ENCODE measurements at regions not wholly inside any gene's neighbourhood (a gene's known extent, or its start where the extent isn't known, plus 50 kb on each side); places are given as distances from the start of the nearest gene placed in this dataset.

GRCh38 chr7:41383596-41383995, 319.3 kb downstream of the INHBA start:
- TF ChIP-seq JUND (IDR thresholded peaks at IDR 0.05; ENCODE audit: low read depth), result no peak
- DNase-seq (ENCODE audit: low read depth in 1 of 2, low spot score in 1 of 2), result no peak
- in situ Hi-C loops (cut with HindIII; ENCODE audit: low pct_unique_long_range_greater_than_20kb, low sequenced_read_pairs), result no loop called here

- no peak for TF ChIP-seq JUND (IDR thresholded peaks at IDR 0.05; ENCODE audit: low read depth)
These were observed 324.7 kb downstream of the INHBA start for GRCh38 chr7:41378156-41378555.

GRCh38 chr7:41375582-41375981, 327.3 kb downstream of the INHBA start:
- no peak for DNase-seq (ENCODE audit: low read depth in 1 of 2, low spot score in 1 of 2)
- no peak for TF ChIP-seq JUND (IDR thresholded peaks at IDR 0.05; ENCODE audit: low read depth)
- in situ Hi-C loops (cut with HindIII; ENCODE audit: low pct_unique_long_range_greater_than_20kb, low sequenced_read_pairs), result no loop called here

More at GRCh38 chr7:41378156-41378555, 324.7 kb downstream of the INHBA start:
- in situ Hi-C loops (cut with HindIII; ENCODE audit: low pct_unique_long_range_greater_than_20kb, low sequenced_read_pairs), result no loop called here
- no peak for DNase-seq (ENCODE audit: low read depth in 1 of 2, low spot score in 1 of 2)

GRCh38 chr7:41374150-41374848, 328.6 kb downstream of the INHBA start:
- no peak for TF ChIP-seq JUND (IDR thresholded peaks at IDR 0.05; ENCODE audit: low read depth)
- in situ Hi-C loops (cut with HindIII; ENCODE audit: low pct_unique_long_range_greater_than_20kb, low sequenced_read_pairs), result no loop called here
- no peak for DNase-seq (ENCODE audit: low read depth in 1 of 2, low spot score in 1 of 2)

- in situ Hi-C loops (cut with HindIII; ENCODE audit: low pct_unique_long_range_greater_than_20kb, low sequenced_read_pairs), result no loop called here
- no peak for DNase-seq (ENCODE audit: low read depth in 1 of 2, low spot score in 1 of 2)
- no peak for TF ChIP-seq JUND (IDR thresholded peaks at IDR 0.05; ENCODE audit: low read depth)
These were observed 334.7 kb downstream of the INHBA start for GRCh38 chr7:41367967-41368882.

GRCh38 chr7:41351091-41351490, 351.8 kb downstream of the INHBA start:
- TF ChIP-seq JUND (IDR thresholded peaks at IDR 0.05; ENCODE audit: low read depth), result no peak

GRCh38 chr7:41346878-41347277, 356.0 kb downstream of the INHBA start:
- no peak for TF ChIP-seq JUND (IDR thresholded peaks at IDR 0.05; ENCODE audit: low read depth)
- no peak for DNase-seq (ENCODE audit: low read depth in 1 of 2, low spot score in 1 of 2)
- in situ Hi-C loops (cut with HindIII; ENCODE audit: low pct_unique_long_range_greater_than_20kb, low sequenced_read_pairs), result no loop called here

More at GRCh38 chr7:41351091-41351490, 351.8 kb downstream of the INHBA start:
- no peak for DNase-seq (ENCODE audit: low read depth in 1 of 2, low spot score in 1 of 2)
- in situ Hi-C loops (cut with HindIII; ENCODE audit: low pct_unique_long_range_greater_than_20kb, low sequenced_read_pairs), result no loop called here

GRCh38 chr7:41339913-41340676, 362.8 kb downstream of the INHBA start:
- no peak for TF ChIP-seq JUND (IDR thresholded peaks at IDR 0.05; ENCODE audit: low read depth)
- DNase-seq (ENCODE audit: low read depth in 1 of 2, low spot score in 1 of 2), result no peak
- in situ Hi-C loops (cut with HindIII; ENCODE audit: low pct_unique_long_range_greater_than_20kb, low sequenced_read_pairs), result no loop called here

- no peak for DNase-seq (ENCODE audit: low read depth in 1 of 2, low spot score in 1 of 2)
- TF ChIP-seq JUND (IDR thresholded peaks at IDR 0.05; ENCODE audit: low read depth), result no peak
- in situ Hi-C loops (cut with HindIII; ENCODE audit: low pct_unique_long_range_greater_than_20kb, low sequenced_read_pairs), result no loop called here
These were observed 365.9 kb downstream of the INHBA start for GRCh38 chr7:41336981-41337380.

GRCh38 chr7:41336455-41336952, 366.4 kb downstream of the INHBA start:
- in situ Hi-C loops (cut with HindIII; ENCODE audit: low pct_unique_long_range_greater_than_20kb, low sequenced_read_pairs), result no loop called here
- no peak for DNase-seq (ENCODE audit: low read depth in 1 of 2, low spot score in 1 of 2)
- TF ChIP-seq JUND (IDR thresholded peaks at IDR 0.05; ENCODE audit: low read depth), result no peak

- DNase-seq (ENCODE audit: low read depth in 1 of 2, low spot score in 1 of 2), result no peak
- in situ Hi-C loops (cut with HindIII; ENCODE audit: low pct_unique_long_range_greater_than_20kb, low sequenced_read_pairs), result no loop called here
- TF ChIP-seq JUND (IDR thresholded peaks at IDR 0.05; ENCODE audit: low read depth), result no peak
These were observed 368.6 kb downstream of the INHBA start for GRCh38 chr7:41334071-41334862.

- no peak for TF ChIP-seq JUND (IDR thresholded peaks at IDR 0.05; ENCODE audit: low read depth)
- no peak for DNase-seq (ENCODE audit: low read depth in 1 of 2, low spot score in 1 of 2)
- in situ Hi-C loops (cut with HindIII; ENCODE audit: low pct_unique_long_range_greater_than_20kb, low sequenced_read_pairs), result no loop called here
These were observed 369.4 kb downstream of the INHBA start for GRCh38 chr7:41333511-41333910.
